NOMO-1 treated with DMSO at 0.1 percent for 48 hours (cell line): ENCODE measurements at regions not wholly inside any gene's neighbourhood (a gene's known extent, or its start where the extent isn't known, plus 50 kb on each side); places are given as distances from the start of the nearest gene placed in this dataset.

Experiments used
- DNase-seq: peaks from one replicate; lab custom pipeline; 2025; ENCODE audit not compliant: unreplicated experiment; lab: John Stamatoyannopoulos, UW

DNA sequence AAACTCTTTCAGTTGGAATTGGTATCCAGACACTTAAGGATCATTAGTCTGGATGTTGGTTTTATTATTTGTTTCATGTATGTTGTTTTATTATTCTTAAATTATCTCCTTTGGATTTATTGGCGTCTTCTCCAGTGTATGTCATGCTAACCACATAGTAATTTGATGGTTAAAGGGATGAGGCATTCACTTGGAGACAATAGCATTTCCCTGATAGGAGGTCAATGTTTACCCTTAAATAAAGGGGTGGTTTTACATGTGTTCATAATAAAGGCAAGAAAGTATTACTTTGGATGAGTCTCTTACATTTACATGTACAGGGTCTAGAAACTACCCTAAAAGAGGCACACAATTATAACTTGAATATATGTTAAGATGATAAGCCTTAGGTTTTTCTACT, 51.2 kb upstream of the RNF144B start:
- no peak for DNase-seq

DNA sequence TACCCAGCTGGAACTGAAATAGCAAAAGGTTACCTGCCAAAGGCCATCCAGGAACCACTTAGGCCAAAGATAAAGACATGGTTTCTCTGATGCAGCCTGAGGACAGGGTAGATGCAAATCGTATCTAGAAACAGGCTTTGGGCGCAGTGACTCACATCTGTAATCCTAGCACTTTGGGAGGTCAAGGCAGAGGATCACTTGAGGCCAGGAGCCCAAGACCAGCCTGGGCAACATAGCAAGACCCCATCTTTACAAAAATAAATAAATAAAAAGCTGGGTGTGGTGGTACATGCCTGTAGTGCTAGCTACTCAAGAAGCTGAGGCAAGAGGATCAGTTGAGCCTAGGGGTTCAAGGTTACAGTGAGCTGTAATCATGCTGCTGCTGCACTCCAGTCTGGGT, 52.9 kb upstream of the RNF144B start:
- DNase-seq: no peak

DNA sequence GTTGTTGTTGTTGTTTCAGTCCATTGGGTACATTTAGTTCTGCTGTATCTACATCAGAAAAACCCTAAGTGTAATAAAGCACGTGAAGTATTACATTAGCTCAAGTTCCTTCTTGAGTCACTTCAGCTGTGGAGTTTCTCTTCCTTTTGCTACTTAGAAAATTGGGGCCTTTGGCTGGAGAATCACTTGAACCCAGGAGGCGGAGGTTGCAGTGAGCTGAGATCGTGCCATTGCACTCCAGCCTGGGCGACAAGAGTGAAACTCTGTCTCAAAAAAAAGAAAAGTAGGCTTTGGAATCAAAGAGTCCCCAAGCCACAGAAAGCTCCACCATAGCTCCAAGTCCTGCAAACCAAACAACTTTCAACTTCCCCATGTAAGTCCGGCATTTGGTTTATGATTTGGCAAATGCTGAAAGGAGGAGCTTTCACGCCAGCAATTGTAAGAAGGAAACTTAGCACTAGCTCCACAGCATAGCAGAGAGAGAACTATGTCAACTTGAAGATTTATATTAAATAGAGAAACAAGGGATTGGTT, 56.5 kb upstream of the RNF144B start:
- peak; percentile 84 for DNase-seq

DNA sequence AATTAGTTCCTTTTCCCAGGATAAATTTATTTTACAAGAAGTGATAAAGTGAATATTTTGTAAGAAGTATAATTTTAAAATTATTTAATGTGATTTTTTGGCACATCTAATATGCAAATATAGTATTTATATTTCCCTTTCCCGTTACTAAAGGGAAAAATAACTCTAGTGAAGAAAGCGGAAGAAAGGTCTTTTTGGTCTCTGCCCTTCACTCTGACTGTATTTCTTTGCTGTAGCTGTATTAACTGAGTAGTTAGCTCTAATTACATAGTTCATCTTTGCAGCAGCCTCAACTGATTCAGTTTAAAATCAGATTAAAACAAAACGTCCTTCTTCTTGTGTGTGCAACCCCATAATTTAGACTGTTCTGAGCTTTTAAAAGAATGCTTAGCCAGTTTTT, 57.4 kb upstream of the RNF144B start:
- DNase-seq: peak; percentile 35

DNA sequence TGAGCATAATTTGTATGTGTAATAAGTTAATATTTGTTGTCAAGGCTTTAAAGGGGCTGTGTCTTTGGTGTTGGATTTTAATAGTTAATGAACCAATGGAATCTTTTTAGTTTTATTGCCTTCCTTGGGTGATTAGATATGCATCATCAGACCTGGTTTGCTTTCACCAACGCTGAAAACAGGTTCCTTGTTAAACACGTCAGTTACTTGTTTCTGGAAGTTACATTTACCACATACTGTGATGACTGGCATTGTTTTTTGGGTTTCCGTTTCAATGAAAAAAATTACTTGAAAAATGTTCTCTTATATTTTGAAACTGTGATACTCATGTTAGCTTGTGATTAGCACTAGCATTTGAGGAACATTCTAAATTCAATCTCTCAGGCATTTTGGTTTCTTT, 58.6 kb upstream of the RNF144B start:
- DNase-seq: no peak

DNA sequence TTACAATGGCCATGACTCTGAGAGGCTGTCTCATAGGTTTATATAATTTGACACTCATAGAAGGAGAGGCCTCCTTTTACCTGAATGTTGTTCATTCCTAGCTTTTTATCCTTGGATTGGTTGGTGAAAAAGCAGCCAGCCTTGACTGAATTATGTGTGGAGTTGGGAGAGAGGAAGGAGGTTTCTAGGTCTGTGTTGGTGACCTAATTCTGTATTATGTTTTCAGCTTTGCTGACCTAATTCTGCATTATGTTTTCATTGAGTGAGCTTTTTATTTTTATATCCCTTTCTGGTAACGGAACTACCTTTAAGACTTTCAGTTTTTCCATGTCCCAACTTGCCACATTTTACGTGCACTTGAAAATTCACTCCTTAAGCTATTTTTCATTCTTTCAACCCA, 59.1 kb upstream of the RNF144B start:
- no peak for DNase-seq

DNA sequence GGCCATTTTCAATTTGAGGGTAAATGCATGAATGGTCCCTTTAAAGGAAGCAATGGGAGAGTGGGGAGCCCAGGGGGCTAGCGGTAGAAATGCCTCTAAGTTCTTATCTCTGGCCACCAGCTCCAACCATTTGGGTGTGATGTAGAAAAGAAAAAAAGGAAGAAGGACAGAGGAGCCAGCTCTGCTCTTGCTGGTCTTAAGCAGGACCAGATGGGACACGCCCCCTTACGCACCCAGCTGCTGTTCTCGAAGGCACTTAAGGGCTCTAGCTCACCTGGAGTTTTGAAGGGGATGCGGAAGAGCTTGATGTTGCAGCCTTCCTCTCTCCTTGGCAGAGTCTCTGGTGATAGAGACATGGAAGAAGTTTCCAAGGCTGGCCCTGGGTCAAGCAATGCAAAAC, 59.5 kb upstream of the RNF144B start:
- DNase-seq: no peak

DNA sequence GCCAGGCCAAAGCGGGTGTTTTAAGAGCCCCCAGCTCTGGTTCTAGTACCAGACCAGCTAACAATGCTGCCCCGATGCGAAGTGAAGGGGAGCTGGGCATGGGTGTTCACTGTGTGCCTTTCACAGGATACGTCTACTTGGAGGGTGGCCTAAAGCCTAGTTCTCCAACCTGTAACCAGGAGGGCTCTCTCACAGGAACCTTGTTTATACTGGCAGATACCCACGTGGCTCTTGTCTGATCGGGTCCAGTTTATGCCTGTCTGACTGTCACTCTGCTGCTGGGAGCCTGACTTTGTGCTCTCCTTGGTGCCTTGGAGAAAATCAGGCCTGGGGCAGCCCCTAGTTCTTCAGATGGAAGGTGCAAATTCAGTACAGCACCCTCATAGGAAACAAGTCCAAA, 60.2 kb upstream of the RNF144B start:
- no peak for DNase-seq

DNA sequence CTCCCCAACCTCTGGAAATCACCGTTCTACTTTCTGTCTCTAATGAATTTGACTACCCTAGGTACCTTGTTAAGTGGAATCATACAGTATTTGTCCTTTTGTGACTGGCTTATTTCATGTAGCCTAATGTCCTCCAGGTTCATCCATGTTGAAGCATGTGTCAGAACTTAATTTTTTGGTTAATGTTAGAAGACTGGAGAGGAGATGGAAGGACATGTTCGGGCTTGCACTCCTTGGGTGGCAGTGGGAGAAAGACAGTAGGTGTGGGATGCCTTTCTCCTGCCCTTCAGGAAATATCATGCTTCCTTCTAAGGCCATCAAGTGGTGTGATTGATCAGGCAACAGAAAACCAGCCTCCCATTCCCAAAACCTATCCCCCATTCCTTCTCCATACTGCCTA, 61.1 kb upstream of the RNF144B start:
- DNase-seq: no peak

DNA sequence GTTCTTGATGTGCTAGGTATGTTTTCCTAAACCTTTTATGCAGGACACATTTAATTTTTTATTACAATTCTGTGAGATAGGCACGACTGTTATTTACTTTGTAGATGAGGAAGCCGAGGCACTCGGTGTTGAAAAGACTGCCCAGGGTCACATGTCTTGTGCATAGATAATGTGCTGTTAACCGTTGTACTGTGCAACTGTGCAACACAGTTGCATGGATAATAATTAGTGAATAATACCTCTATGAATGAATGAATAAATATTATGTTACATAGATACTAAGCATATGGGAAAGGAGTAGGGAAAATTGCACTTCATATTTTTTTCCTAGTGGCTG, 60.3 kb upstream of the DEK start:
- DNase-seq: no peak

DNA sequence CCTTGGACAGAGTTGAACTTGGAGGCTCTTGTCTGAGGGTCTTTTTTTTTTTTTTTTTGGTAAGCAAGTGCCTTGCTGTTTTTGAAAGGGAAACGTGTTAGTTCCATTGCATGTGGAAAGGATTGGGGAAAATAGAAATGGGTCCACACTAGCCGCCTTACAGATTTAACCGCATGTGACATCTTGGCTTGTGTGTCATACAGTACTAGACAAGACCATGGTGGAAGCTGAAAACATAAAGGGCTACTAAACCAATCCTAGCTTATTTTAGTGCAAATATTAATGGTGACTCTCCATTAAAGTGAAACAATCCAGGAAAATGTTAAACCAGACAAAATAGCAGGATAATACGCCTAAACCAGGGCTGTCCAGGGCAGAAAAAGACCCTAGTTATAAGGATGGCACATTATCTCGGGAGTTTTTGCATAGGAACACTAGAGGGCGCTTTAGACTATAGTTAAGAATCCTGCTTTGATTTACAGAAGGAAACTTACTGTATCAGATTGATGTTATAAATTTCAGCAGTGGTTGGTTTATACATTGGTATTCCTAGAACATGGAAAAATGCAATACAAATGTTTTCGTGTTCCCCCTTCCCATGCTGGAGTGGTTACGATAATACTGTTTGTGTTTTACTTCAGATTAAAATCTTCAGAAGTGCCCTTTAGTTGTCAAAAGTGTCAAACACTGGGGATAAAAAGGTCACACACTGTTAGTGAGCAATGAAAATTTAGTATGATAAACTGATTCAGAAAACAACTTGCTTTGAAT, 59.8 kb upstream of the DEK start:
- DNase-seq: peak; percentile 62

DNA sequence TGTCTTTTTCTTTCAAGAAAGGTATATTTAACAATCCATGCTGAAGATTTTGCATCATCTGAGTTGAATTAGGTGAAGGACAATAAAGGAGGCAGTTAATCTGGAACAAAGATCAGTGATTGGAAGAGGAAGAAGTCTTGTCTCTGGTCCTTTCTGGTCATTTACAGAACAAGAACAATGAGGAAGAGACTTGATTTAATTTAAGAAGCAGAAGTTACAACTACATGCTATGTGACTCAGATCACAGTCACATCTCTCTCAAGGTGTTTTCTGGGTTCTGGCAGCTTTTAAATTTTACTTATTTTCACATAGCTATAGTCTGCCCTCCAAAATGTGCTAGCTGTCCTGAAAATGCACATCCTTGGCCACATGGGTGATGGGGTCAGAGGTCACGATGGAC, 53.5 kb upstream of the DEK start:
- DNase-seq: peak; percentile 52

DNA sequence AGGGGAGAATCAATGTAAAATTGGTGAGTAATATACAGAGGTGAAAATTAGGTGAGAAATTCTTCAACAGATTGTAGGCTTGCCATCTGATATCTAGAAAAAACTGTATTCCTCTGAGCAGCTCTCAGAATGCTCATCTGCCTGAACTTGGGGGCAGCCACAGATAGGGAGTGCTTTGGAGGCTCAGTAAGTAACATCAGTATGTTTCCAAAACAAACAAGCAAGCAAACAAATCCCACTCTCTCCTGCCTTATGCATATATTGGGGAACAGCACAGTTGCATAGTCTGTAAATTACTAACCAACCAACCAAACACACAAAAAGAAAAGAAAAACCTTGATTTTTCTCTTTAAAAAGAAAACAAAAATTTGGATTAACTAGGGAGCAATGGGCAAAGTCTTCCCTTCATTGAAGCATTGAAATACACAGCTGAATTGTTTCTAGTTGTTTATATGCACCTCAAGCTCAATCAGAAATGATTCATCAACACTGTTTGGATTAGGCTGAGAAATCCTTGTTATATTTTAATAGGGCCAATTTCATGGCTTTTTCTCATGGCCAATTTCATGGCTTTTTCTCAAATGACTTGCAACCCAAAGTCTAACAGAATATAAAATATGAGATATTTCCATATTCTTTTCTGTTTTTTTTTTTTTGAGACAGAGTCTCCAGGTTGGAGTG, 50.1 kb upstream of the DEK start:
- no peak for DNase-seq
